BLaER1 (cell line): ENCODE measurements at regions not wholly inside any gene's neighbourhood (a gene's known extent, or its start where the extent isn't known, plus 50 kb on each side); places are given as distances from the start of the nearest gene placed in this dataset.
A peak's percentile ranks its signal among the peaks of the same experiment; 100 is the strongest.

Experiments
- H3K27ac ChIP-seq: shearing (Covaris generic); formaldehyde crosslinking; 2 replicates; pipeline ENCODE4 v1.8.1; 2022
- H3K27me3 ChIP-seq: shearing (Covaris generic); formaldehyde crosslinking; 2 replicates; pipeline ENCODE4 v1.8.1; 2022
- H3K36me3 ChIP-seq: shearing (Covaris generic); formaldehyde crosslinking; 2 replicates; pipeline ENCODE4 v1.8.1; 2022
- H3K4me1 ChIP-seq: shearing (Covaris generic); formaldehyde crosslinking; 2 replicates; pipeline ENCODE4 v1.8.1; 2022
- H3K4me2 ChIP-seq: shearing (Covaris generic); formaldehyde crosslinking; 2 replicates; pipeline ENCODE4 v1.8.1; 2022
- H3K4me3 ChIP-seq: shearing (Covaris generic); formaldehyde crosslinking; 2 replicates; pipeline ENCODE4 v1.8.1; 2022
- H3K9ac ChIP-seq: shearing (Covaris generic); formaldehyde crosslinking; 2 replicates; pipeline ENCODE4 v1.8.1; 2022
- H3K9me3 ChIP-seq: shearing (Covaris generic); formaldehyde crosslinking; 2 replicates; pipeline ENCODE4 v1.8.1; 2022
- H4K20me1 ChIP-seq: shearing (Covaris generic); formaldehyde crosslinking; 2 replicates; pipeline ENCODE4 v1.8.1; 2022
- Cebpa-rat ChIP-seq: shearing (Covaris generic); IDR thresholded peaks from 2 replicates; pipeline ENCODE4 v1.8.1; 2022

- H3K4me1 ChIP-seq: peaks cover 5% of the 10 kb centered on the region; the same call in 1 of the 2 replicates
- no peaks in the 10 kb centered on the region for H3K9me3 ChIP-seq
- H3K27me3 ChIP-seq: no peaks in the 10 kb centered on the region
- no peaks in the 10 kb centered on the region for H3K36me3 ChIP-seq
- H3K4me2 ChIP-seq: no peak overlapping the region
- H3K9ac ChIP-seq: no peak overlapping the region
- H3K4me3 ChIP-seq: no peak overlapping the region
- H4K20me1 ChIP-seq: no peaks in the 10 kb centered on the region
- no peak for TF ChIP-seq Cebpa-rat
- H3K27ac ChIP-seq: no peak overlapping the region
These were observed 904.5 kb downstream of the C6orf118 start for GRCh38 chr6:164404812-164405488.

- Histone ChIP-seq H3K4me3 (no peak overlapping the region), H3K9me3 (no peaks in the 10 kb centered on the region), H3K27ac (no peak overlapping the region), H3K9ac (no peak overlapping the region), H3K27me3 (no peaks in the 10 kb centered on the region), H3K4me1 (peaks cover 4% of the 10 kb centered on the region), H3K4me2 (no peak overlapping the region), H3K36me3 (no peaks in the 10 kb centered on the region), H4K20me1 (no peaks in the 10 kb centered on the region)
- TF ChIP-seq Cebpa-rat: no peak
These were observed 907.5 kb downstream of the C6orf118 start for GRCh38 chr6:164401871-164402270.

GRCh38 chr6:164398647-164399046, 910.8 kb downstream of the C6orf118 start:
- Histone ChIP-seq H3K27ac (no peak overlapping the region), H3K4me3 (no peak overlapping the region), H3K4me2 (no peak overlapping the region), H4K20me1 (no peaks in the 10 kb centered on the region), H3K27me3 (no peaks in the 10 kb centered on the region), H3K36me3 (no peaks in the 10 kb centered on the region), H3K9ac (no peak overlapping the region), H3K9me3 (no peaks in the 10 kb centered on the region), H3K4me1 (peaks cover 13% of the 10 kb centered on the region)
- TF ChIP-seq Cebpa-rat: no peak

- no peaks in the 10 kb centered on the region for H4K20me1 ChIP-seq
- no peaks in the 10 kb centered on the region for H3K9me3 ChIP-seq
- no peak overlapping the region for H3K4me3 ChIP-seq
- no peak for TF ChIP-seq Cebpa-rat
- H3K4me1 ChIP-seq: peaks cover 13% of the 10 kb centered on the region
- H3K27me3 ChIP-seq: no peaks in the 10 kb centered on the region
- peak overlapping the region; percentile 74 for H3K27ac ChIP-seq
- peak overlapping the region; percentile 43; the same call in 1 of the 2 replicates for H3K9ac ChIP-seq
- H3K36me3 ChIP-seq: no peaks in the 10 kb centered on the region
- peak overlapping the region; percentile 58 for H3K4me2 ChIP-seq
These were observed 913.0 kb downstream of the C6orf118 start for GRCh38 chr6:164396071-164397047.

- Histone ChIP-seq H3K4me3 (no peak overlapping the region), H3K27ac (no peak overlapping the region), H4K20me1 (no peaks in the 10 kb centered on the region), H3K4me2 (no peak overlapping the region), H3K4me1 (no peaks in the 10 kb centered on the region), H3K36me3 (no peaks in the 10 kb centered on the region), H3K9ac (no peak overlapping the region), H3K27me3 (no peaks in the 10 kb centered on the region), H3K9me3 (no peaks in the 10 kb centered on the region)
- no peak for TF ChIP-seq Cebpa-rat
These were observed 929.6 kb downstream of the C6orf118 start for GRCh38 chr6:164379795-164380194.

- Histone ChIP-seq H3K27ac (no peak overlapping the region), H3K4me1 (no peaks in the 10 kb centered on the region), H3K9ac (no peak overlapping the region), H3K9me3 (no peaks in the 10 kb centered on the region), H3K36me3 (no peaks in the 10 kb centered on the region), H3K27me3 (no peaks in the 10 kb centered on the region), H3K4me3 (no peak overlapping the region), H3K4me2 (no peak overlapping the region), H4K20me1 (no peaks in the 10 kb centered on the region)
- no peak for TF ChIP-seq Cebpa-rat
These were observed 931.1 kb downstream of the C6orf118 start for GRCh38 chr6:164378330-164378729.

GRCh38 chr6:164377348-164377918, 932.0 kb downstream of the C6orf118 start:
- H4K20me1 ChIP-seq: no peaks in the 10 kb centered on the region
- no peak overlapping the region for H3K4me3 ChIP-seq
- no peaks in the 10 kb centered on the region for H3K9me3 ChIP-seq
- no peak overlapping the region for H3K9ac ChIP-seq
- H3K36me3 ChIP-seq: no peaks in the 10 kb centered on the region
- no peaks in the 10 kb centered on the region for H3K27me3 ChIP-seq
- H3K4me2 ChIP-seq: no peak overlapping the region
- H3K27ac ChIP-seq: no peak overlapping the region
- H3K4me1 ChIP-seq: no peaks in the 10 kb centered on the region
- no peak for TF ChIP-seq Cebpa-rat

- H3K36me3 ChIP-seq: no peaks in the 10 kb centered on the region
- no peak overlapping the region for H3K27ac ChIP-seq
- H3K4me3 ChIP-seq: no peak overlapping the region
- no peaks in the 10 kb centered on the region for H3K4me1 ChIP-seq
- no peaks in the 10 kb centered on the region for H3K27me3 ChIP-seq
- TF ChIP-seq Cebpa-rat: no peak
- no peaks in the 10 kb centered on the region for H3K9me3 ChIP-seq
- no peaks in the 10 kb centered on the region for H4K20me1 ChIP-seq
- H3K4me2 ChIP-seq: no peak overlapping the region
- H3K9ac ChIP-seq: no peak overlapping the region
These were observed 938.6 kb downstream of the C6orf118 start for GRCh38 chr6:164370773-164371172.

- H4K20me1 ChIP-seq: no peaks in the 10 kb centered on the region
- no peaks in the 10 kb centered on the region for H3K36me3 ChIP-seq
- no peak overlapping the region for H3K9ac ChIP-seq
- no peak for TF ChIP-seq Cebpa-rat
- H3K27ac ChIP-seq: no peak overlapping the region
- peaks cover 4% of the 10 kb centered on the region; the same call in 1 of the 2 replicates for H3K9me3 ChIP-seq
- no peak overlapping the region for H3K4me2 ChIP-seq
- no peak overlapping the region for H3K4me3 ChIP-seq
- H3K4me1 ChIP-seq: no peaks in the 10 kb centered on the region
- H3K27me3 ChIP-seq: no peaks in the 10 kb centered on the region
These were observed 944.9 kb downstream of the QKI start for GRCh38 chr6:164359441-164359840.

- peaks cover 4% of the 10 kb centered on the region; the same call in 1 of the 2 replicates for H3K9me3 ChIP-seq
- H3K4me2 ChIP-seq: no peak overlapping the region
- H3K4me3 ChIP-seq: no peak overlapping the region
- H3K4me1 ChIP-seq: no peaks in the 10 kb centered on the region
- H3K36me3 ChIP-seq: no peaks in the 10 kb centered on the region
- TF ChIP-seq Cebpa-rat: no peak
- H3K27me3 ChIP-seq: no peaks in the 10 kb centered on the region
- no peak overlapping the region for H3K27ac ChIP-seq
- no peaks in the 10 kb centered on the region for H4K20me1 ChIP-seq
- H3K9ac ChIP-seq: no peak overlapping the region
These were observed 944.5 kb downstream of the QKI start for GRCh38 chr6:164359036-164359435.
